Heart right ventricle (tissue), 16 donors: ENCODE measurements at regions not wholly inside any gene's neighbourhood (a gene's known extent, or its start where the extent isn't known, plus 50 kb on each side); places are given as distances from the start of the nearest gene placed in this dataset.

Experiments
- ATAC-seq, 8 donors: fragments of 200-7000 bp; cut with Tn5 transposase; one replicate each; pipeline ENCODE4 v1.9.1; 2020; ENCODE audit warnings: mild to moderate bottlenecking in 8 of 8, moderate library complexity in 8 of 8, moderate number of reproducible peaks in 1 of 8
- DNase-seq, 2 donors: peaks; one replicate each; pipeline ENCODE4 v3.0.0-alpha.2; 2020
- H3K27ac ChIP-seq, 10 donors: fragments of 200-600 bp; sonication (generic) in 2 of 10; one replicate each; pipeline versions ENCODE4 v1.5.0 to v1.8.0; 2020 to 2022; ENCODE audit warnings: mild to moderate bottlenecking in 3 of 10
- H3K27me3 ChIP-seq, 7 donors: fragments of 200-600 bp; one replicate each; pipeline ENCODE4 v1.8.0; 2021 to 2022; ENCODE audit warnings: mild to moderate bottlenecking in 2 of 7
- H3K36me3 ChIP-seq, 9 donors: fragments of 200-600 bp; sonication (generic) in 1 of 9; one replicate each; pipeline versions ENCODE4 v1.5.0 to v1.8.0; 2020 to 2022; ENCODE audit warnings: mild to moderate bottlenecking in 2 of 9
- H3K4me1 ChIP-seq, 9 donors: fragments of 200-600 bp; sonication (generic) in 1 of 9; one replicate each; pipeline versions ENCODE4 v1.5.0 to v1.8.0; 2020 to 2022; ENCODE audit warnings: mild to moderate bottlenecking in 4 of 9
- H3K4me3 ChIP-seq, 10 donors: fragments of 200-600 bp; sonication (generic) in 2 of 10; one replicate each; pipeline versions ENCODE4 v1.5.0 to v1.8.0; 2020 to 2022; ENCODE audit warnings: mild to moderate bottlenecking in 7 of 10, moderate library complexity in 2 of 10
- H3K9me3 ChIP-seq, 11 donors: fragments of 200-600 bp in 10 of 11; sonication (generic) in 2 of 11; one replicate each; pipeline versions ENCODE4 v1.5.0 to v1.8.0; 2013 to 2022; ENCODE audit warnings: mild to moderate bottlenecking in 2 of 11, control low read depth in 1 of 11, moderate library complexity in 1 of 11
- WGBS, 2 donors: extraction: QIAGEN DNeasy Blood & Tissue Kit; methylation state at CpG; one replicate each; pipeline ENCODE4 v1.1.7; 2013; ENCODE audit warnings: inconsistent platforms in 1 of 2; 5-methylcytosine and 5-hydroxymethylcytosine counted together
- intact Hi-C, 10 donors: fragments of 100-400 bp; cut with DNase I; formaldehyde crosslinking; loops; one replicate each; pipeline versions ENCODE4 v1.11.1 to v1.14.2; 2022
- TF ChIP-seq, protein P1 (sequence below), 9 donors: fragments of 200-600 bp; sonication (generic) in 2 of 9; IDR thresholded peaks; one replicate each; pipeline versions ENCODE4 v1.5.0 to v1.8.0; 2021 to 2022; ENCODE audit warnings: antibody characterized with exemption in 9 of 9, mild to moderate bottlenecking in 5 of 9, moderate library complexity in 1 of 9
- donor health status: Arrhythmogenic right ventricular cardiomyopathy.
- donor health status: ischemic (EF 13 %, LVEDD 7.1; RV severe dilation, severe dysfunction).
- donor health status: healthy with polysubstance abuse.
- donor health status: DM: no; HTN: yes; CAD: no.
- donor health status: DM: no; HTN: no; CAD: no.
- donor health status: ischemic (EF 25% LVEDD 6.9; RV normal size, moderate dysfunction).
- donor health status: ischemic (EF 25% LVEDD 5.7; RV mildly dilated, moderate dysfunction).
- donor health status: healthy.
- donor health status: DM: yes; HTN: yes; CAD: no.
- donor health status: Ischemic cardiomyopathy.
- donor health status: ischemic (EF 35%, LVEDD 5.7; RV mildly dilated, moderate dysfunction).
- donor health status: nonischemic (EF 11% LVEDD 7.7; RV severe dilation, severe dysfunction).
- donor health status: DM: yes; HTN: yes; CAD: no.
- donor health status: PGD.
- donor health status: ischemic (EF 29% LVEDD 5.4; RV normal size, mild dysfunction).
- donor health status: nonischemic (EF 23%, LVEDD 6.1; RV moderate dilation, normal function).

DNA sequence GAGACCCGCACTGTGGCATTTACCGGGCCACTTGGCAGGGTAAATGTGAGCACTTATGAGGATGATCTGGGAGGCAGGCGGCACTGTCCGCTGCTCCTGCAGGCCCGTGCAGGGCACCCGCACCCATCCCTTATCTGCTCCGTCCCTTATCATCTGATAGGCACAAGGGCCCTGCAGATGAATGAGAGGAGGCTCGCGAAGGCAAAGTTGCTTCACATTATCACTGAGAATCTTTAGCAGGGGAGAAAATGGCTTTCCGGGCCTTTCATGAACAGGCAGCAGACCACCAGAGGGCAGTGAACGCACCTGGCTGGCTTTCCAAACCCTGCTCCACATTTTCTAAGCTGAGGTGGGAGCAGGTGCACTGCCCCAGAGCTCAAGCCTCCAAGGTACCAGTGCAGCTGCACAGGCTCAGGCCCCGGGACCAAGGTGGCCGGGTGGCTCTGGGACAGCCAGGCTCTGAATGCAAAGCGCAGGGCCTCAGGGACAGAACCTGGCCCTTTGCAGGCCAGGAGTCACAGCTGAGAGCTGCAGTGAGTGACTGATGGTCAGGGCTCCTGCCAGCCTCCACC is 165.6 kb downstream of the SHANK2 start:
- intact Hi-C loops: loop anchor here in 2 of 10 donors (2.0 kb wide), 2 partner anchors 286 to 334 kb away; no protein-coding TSS in a partner anchor
- ATAC-seq: peak in 2 of 8 donors; percentile 38 to 39
- 44% methylated on average over 14 of the region's 14 CpGs for WGBS, 2 donors

DNA sequence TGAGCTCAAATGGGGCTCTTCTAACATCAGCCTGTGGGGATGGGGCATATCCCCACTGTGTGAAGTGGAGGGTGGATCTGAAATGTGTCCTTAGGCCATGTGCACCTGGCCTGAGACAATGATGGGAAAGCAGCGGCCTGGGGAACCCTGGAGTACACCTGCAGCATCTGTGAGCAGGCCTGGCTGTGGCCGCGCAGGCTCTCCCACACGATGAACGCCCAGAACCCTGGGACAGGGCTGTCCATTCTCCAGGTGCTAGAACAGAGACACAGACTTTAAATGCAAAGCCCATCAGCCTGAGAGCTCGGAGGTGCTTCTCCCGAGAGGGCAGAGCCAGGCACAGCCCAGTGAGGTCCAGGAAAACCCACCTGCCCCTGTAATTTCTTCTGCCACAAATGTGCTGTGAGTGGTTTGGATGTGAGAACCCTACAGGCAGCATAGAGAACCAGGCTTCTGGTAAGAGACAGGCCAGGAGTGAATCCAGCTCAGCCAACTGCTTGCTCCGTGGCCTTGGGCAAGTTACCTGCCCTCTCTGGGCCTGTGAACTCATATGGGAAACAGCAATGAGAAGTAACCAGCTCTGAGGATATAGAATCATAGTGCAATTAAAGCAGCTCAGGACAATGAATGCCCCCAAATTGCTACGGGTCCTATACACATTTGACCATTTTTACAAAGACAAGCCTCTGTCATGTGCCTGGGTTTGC is 167.9 kb downstream of the SHANK2 start:
- Histone ChIP-seq H3K9me3 (no peaks in the 10 kb centered on the region), H3K27ac (no peak overlapping the region), H3K27me3 (peaks cover 0 to 22% (median 14%) of the 10 kb centered on the region in 7 donors), H3K4me3 (no peak overlapping the region), H3K36me3 (no peaks in the 10 kb centered on the region), H3K4me1 (peaks cover 0 to 3% (median 0%) of the 10 kb centered on the region in 9 donors)
- DNase-seq (no peak), ATAC-seq (no peak)
- intact Hi-C loops: no loop called here
- 85 to 87% methylated on average over 9 of the region's 9 CpGs for WGBS, 2 donors
- TF ChIP-seq, protein P1, sequence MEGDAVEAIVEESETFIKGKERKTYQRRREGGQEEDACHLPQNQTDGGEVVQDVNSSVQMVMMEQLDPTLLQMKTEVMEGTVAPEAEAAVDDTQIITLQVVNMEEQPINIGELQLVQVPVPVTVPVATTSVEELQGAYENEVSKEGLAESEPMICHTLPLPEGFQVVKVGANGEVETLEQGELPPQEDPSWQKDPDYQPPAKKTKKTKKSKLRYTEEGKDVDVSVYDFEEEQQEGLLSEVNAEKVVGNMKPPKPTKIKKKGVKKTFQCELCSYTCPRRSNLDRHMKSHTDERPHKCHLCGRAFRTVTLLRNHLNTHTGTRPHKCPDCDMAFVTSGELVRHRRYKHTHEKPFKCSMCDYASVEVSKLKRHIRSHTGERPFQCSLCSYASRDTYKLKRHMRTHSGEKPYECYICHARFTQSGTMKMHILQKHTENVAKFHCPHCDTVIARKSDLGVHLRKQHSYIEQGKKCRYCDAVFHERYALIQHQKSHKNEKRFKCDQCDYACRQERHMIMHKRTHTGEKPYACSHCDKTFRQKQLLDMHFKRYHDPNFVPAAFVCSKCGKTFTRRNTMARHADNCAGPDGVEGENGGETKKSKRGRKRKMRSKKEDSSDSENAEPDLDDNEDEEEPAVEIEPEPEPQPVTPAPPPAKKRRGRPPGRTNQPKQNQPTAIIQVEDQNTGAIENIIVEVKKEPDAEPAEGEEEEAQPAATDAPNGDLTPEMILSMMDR (IDR thresholded peaks at IDR 0.05): no peak

More for the DNA sequence above, 165.6 kb downstream of the SHANK2 start:
- Histone ChIP-seq H3K36me3 (no peaks in the 10 kb centered on the region), H3K9me3 (no peaks in the 10 kb centered on the region), H3K27ac (no peak overlapping the region), H3K27me3 (peaks cover 0 to 11% (median 3%) of the 10 kb centered on the region in 7 donors), H3K4me3 (no peak overlapping the region), H3K4me1 (no peaks in the 10 kb centered on the region)
- TF ChIP-seq, protein P1 (IDR thresholded peaks at IDR 0.05): peak in 7 of 9 donors; percentile 39 to 55 (median 43)
- DNase-seq: no peak

DNA sequence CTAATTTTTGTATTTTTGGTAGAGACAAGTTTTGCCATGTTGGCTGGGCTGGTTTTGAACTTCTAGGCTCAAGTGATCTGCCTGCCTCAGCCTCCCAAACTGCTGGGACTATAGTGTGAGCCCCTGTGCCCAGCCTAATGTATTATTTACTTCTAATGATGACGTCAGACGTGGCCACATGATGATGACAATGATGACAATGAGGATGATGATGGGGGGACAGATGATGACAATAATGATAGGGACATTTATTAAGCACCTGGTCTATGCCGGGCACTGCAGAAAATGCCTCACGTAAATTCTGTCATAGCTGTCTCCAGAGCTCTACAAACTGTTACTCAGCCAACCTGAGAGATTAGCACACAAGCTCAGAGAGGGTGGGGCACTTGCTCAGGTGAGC is 169.3 kb downstream of the SHANK2 start:
- Histone ChIP-seq H3K9me3 (peaks cover 0 to 11% (median 0%) of the 10 kb centered on the region in 11 donors), H3K4me1 (peaks cover 0 to 3% (median 0%) of the 10 kb centered on the region in 9 donors), H3K27me3 (peaks cover 0 to 22% (median 14%) of the 10 kb centered on the region in 7 donors), H3K36me3 (no peaks in the 10 kb centered on the region), H3K4me3 (no peak overlapping the region), H3K27ac (no peak overlapping the region)
- WGBS, 2 donors: 83 to 84% methylated on average over 4 of the region's 4 CpGs
- DNase-seq (no peak), ATAC-seq (no peak)
- TF ChIP-seq, protein P1 (IDR thresholded peaks at IDR 0.05): no peak
- intact Hi-C loops: no loop called here

DNA sequence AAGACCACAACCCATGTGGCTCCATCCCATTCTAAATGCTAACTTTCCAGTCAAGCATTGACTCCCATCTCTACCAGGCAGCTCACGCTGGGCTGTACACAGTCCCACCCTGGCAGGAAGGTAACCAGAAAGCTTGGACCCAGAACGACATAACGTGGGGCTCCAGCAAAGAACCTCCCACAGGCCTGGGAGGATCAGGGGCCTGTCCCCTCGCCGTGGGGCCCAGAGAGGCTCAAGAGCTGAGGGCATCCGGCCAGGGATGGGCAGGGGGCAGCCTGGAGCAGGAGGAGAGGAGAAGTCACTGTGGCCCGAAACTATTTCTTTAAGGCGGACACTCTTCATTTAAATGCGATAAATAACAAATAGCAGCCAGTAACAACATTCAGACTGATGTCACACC is 169.9 kb downstream of the SHANK2 start:
- TF ChIP-seq, protein P1 (IDR thresholded peaks at IDR 0.05): no peak
- 68 to 77% methylated on average over 9 of the region's 9 CpGs for WGBS, 2 donors
- no peak for ATAC-seq
- H3K4me1 ChIP-seq: peaks cover 0 to 3% (median 0%) of the 10 kb centered on the region in 9 donors
- no peak for DNase-seq
- peaks cover 0 to 18% (median 0%) of the 10 kb centered on the region in 11 donors for H3K9me3 ChIP-seq
- intact Hi-C loops: no loop called here
- H3K36me3 ChIP-seq: no peaks in the 10 kb centered on the region
- H3K27me3 ChIP-seq: peaks cover 0 to 22% (median 13%) of the 10 kb centered on the region in 7 donors
- no peak overlapping the region for H3K27ac ChIP-seq
- no peak overlapping the region for H3K4me3 ChIP-seq
